BE2C (cell line): ENCODE measurements at regions not wholly inside any gene's neighbourhood (a gene's known extent, or its start where the extent isn't known, plus 50 kb on each side); places are given as distances from the start of the nearest gene placed in this dataset.

ENCODE experiments used
- DNase-seq: peaks from one replicate; pipeline ENCODE4 v3.0.0-alpha.2; 2020
- H3K27me3 ChIP-seq: fragments of 250-450 bp; sonication (Bioruptor Pico); 2 replicates; pipeline ENCODE4 v1.5.1; 2020; ENCODE audit warnings: mild to moderate bottlenecking
- H3K36me3 ChIP-seq: fragments of 250-450 bp; sonication (Bioruptor Pico); 2 replicates; pipeline ENCODE4 v1.5.1; 2020; ENCODE audit warnings: mild to moderate bottlenecking
- H3K4me1 ChIP-seq: fragments of 250-450 bp; sonication (Bioruptor Pico); 2 replicates; pipeline ENCODE4 v1.5.1; 2020
- H3K4me3 ChIP-seq: 2 replicates; pipeline ENCODE4 v1.5.1; 2011; ENCODE audit warnings: low read depth, low read length
- H3K9me3 ChIP-seq: fragments of 250-450 bp; sonication (Bioruptor Pico); 2 replicates; pipeline ENCODE4 v1.5.1; 2020
- TF ChIP-seq, protein P1 (sequence below): IDR thresholded peaks from 2 replicates; pipeline ENCODE4 v1.5.1; 2012; ENCODE audit warnings: mild to moderate bottlenecking, low read depth, low read length

DNA sequence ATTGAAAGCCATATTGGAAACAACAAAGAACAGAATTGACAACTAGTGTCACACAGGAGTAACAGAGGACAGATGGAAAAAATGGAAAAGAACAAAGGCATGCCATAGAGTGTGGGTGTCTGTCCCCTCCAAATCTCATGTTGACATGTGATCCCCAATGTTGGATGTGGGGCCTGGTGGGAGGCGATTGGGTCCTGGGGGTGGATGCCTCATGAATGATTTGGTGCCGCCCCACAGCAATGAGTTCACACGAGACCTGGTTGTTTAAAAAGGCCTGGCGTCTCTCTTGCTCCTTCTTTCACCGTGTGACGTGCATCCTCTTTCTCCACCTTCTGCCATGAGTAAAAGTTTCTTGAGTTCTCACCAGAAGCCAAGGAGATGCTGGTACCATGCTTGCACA, 87.4 kb upstream of the GPR26 start:
- Histone ChIP-seq H3K4me3 (no peak overlapping the region), H3K36me3 (no peaks in the 10 kb centered on the region), H3K27me3 (peaks cover 20% of the 10 kb centered on the region), H3K9me3 (no peaks in the 10 kb centered on the region), H3K4me1 (no peaks in the 10 kb centered on the region)
- DNase-seq, result no peak
- TF ChIP-seq, protein P1, sequence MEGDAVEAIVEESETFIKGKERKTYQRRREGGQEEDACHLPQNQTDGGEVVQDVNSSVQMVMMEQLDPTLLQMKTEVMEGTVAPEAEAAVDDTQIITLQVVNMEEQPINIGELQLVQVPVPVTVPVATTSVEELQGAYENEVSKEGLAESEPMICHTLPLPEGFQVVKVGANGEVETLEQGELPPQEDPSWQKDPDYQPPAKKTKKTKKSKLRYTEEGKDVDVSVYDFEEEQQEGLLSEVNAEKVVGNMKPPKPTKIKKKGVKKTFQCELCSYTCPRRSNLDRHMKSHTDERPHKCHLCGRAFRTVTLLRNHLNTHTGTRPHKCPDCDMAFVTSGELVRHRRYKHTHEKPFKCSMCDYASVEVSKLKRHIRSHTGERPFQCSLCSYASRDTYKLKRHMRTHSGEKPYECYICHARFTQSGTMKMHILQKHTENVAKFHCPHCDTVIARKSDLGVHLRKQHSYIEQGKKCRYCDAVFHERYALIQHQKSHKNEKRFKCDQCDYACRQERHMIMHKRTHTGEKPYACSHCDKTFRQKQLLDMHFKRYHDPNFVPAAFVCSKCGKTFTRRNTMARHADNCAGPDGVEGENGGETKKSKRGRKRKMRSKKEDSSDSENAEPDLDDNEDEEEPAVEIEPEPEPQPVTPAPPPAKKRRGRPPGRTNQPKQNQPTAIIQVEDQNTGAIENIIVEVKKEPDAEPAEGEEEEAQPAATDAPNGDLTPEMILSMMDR, result no peak

DNA sequence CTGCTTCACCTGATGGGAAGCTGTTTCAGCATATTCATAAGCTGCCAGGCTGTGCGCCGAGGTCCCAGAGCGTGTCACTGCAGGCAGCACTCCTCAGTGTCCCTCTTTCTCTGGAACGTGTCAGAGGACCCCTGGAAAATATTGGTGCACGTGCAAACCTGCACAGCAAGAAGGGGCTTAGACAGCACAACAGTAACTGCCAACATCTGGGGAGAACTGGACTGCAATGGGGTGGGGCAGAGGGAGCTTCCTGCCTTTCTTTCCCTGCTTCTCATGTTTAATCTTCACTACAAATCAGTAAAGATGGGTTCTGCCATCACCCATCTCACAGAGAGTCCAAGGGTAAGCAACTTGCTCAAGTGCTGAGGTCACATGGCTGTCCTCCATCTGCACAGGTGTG, 86.5 kb upstream of the GPR26 start:
- Histone ChIP-seq H3K9me3 (no peaks in the 10 kb centered on the region), H3K4me1 (no peaks in the 10 kb centered on the region), H3K4me3 (no peak overlapping the region), H3K36me3 (no peaks in the 10 kb centered on the region), H3K27me3 (peaks cover 27% of the 10 kb centered on the region)
- no peak for DNase-seq
- TF ChIP-seq, protein P1, result no peak

GRCh38 chr10:123580426-123580825, 85.7 kb upstream of the GPR26 start:
- TF ChIP-seq, protein P1, result no peak
- Histone ChIP-seq H3K9me3 (no peaks in the 10 kb centered on the region), H3K4me1 (no peaks in the 10 kb centered on the region), H3K4me3 (no peak overlapping the region), H3K27me3 (peaks cover 27% of the 10 kb centered on the region), H3K36me3 (no peaks in the 10 kb centered on the region)
- DNase-seq, result no peak

DNA sequence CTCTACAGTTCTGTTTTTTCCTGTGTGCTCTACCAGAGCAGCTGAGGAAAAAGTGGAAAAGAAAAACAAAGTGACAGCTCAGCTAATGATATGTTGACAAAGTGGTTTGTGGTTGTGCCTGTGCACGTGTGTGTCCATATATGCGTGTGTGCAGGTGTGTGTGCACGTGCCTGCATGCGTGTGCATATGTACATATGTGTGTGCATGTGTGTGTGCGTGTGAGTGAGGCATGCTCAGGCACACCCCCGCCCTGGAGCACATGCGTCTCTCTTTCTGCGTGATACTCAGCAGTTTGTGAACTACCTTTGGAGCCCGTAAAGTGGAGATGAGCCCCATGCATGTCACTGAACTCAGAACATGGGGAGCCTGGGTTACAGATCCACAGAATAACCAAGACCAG, 84.5 kb upstream of the GPR26 start:
- TF ChIP-seq, protein P1, result no peak
- DNase-seq, result no peak
- no peaks in the 10 kb centered on the region for H3K36me3 ChIP-seq
- no peaks in the 10 kb centered on the region for H3K9me3 ChIP-seq
- peaks cover 27% of the 10 kb centered on the region for H3K27me3 ChIP-seq
- H3K4me1 ChIP-seq, result no peaks in the 10 kb centered on the region
- H3K4me3 ChIP-seq, result no peak overlapping the region

DNA sequence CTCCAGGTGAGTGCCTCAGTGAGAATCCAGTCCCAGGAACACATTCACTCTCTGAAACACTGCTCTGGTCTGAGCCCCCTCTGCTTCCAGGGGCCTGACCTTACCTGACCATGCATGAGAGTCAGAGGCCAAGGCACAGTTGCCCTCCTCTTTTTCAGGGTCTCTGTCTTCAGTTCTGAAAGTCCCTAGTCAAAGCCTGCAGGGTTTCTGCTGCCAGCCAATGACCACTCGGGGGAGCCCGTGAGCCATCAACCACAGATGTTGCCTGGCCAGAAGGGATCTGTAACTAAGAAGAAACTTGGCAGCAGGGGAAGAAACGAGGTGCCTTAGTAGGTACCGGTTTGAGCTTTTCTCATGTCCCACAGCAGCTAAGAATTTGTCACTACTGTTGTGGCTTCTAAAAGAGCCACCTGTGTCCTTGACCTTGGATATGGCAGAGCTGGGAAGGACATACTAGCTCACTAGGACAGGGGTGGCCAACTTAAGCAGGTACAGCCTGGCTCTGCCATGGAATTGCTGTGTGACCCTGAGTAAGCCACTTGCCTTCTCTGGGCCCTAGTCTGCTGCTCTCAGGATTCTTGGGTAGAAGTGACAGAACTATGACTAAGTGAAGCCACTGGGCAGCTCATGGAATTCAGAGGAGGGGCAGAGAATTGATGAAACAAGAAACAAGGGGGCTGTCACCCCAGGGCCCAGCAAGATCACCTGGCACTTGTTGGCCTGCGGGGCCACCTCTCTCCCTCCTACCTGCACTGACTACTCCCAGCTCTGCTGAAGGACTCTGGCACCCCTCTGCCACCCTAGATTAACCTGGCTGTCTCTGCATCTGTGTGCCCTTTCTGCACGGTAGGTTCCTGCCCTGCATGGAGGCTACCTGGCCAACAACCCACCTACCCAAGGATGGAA, 83.8 kb upstream of the GPR26 start:
- TF ChIP-seq, protein P1, result peak; percentile 93
- H3K36me3 ChIP-seq, result no peaks in the 10 kb centered on the region
- DNase-seq, result peak; percentile 75
- H3K4me1 ChIP-seq, result no peaks in the 10 kb centered on the region
- no peak overlapping the region for H3K4me3 ChIP-seq
- no peaks in the 10 kb centered on the region for H3K9me3 ChIP-seq
- H3K27me3 ChIP-seq, result peaks cover 27% of the 10 kb centered on the region
